ENCODE measurements at regions not wholly inside any gene's neighbourhood (a gene's known extent, or its start where the extent isn't known, plus 50 kb on each side); places are given as distances from the start of the nearest gene placed in this dataset.

GRCh38 chr18:37985126-37985525, 419.5 kb upstream of the CELF4 start:
- no peak for DNase-seq

GRCh38 chr18:37980556-37980955, 415.0 kb upstream of the CELF4 start:
- DNase-seq = no peak

GRCh38 chr18:37975446-37975845, 409.8 kb upstream of the CELF4 start:
- DNase-seq = no peak

DNA sequence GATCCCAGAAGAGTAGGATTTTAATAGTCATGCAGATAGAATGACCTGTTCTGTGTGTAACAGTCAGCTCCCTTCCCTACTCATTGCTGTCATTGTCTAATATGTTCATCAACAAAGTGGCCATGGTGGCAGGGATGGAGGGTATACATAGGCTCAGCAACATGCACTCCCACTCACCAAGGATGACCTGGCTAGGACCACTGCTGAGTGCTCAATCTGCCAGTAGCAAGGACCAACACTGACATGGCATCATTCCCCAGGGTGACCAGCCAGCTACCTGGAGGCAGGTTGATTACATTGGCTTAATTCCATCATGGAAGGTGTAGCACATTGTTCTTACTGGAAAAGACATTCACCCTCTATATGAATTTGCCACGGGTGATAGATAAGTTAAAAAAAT, 401.7 kb upstream of the CELF4 start:
- no peak for DNase-seq

DNA sequence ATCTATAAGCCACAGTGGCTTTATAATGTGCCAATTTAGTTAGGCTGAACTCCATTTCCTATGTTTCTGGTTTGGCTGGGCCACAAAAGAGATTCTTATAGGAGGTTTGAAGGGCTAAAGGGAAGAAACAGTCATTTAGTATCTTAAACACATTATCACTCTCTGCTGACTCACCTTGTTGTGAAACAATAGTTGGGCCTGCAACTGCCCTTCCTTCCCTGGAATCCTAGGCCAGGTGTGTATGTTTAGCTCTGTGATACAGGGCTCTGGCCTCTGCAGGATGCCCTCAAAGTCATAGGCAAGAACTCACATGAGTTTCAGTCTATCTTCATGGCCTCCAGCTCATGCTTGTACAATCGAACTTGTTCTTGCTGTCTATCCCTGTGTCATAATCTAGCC, 400.0 kb upstream of the CELF4 start:
- no peak for DNase-seq

DNA sequence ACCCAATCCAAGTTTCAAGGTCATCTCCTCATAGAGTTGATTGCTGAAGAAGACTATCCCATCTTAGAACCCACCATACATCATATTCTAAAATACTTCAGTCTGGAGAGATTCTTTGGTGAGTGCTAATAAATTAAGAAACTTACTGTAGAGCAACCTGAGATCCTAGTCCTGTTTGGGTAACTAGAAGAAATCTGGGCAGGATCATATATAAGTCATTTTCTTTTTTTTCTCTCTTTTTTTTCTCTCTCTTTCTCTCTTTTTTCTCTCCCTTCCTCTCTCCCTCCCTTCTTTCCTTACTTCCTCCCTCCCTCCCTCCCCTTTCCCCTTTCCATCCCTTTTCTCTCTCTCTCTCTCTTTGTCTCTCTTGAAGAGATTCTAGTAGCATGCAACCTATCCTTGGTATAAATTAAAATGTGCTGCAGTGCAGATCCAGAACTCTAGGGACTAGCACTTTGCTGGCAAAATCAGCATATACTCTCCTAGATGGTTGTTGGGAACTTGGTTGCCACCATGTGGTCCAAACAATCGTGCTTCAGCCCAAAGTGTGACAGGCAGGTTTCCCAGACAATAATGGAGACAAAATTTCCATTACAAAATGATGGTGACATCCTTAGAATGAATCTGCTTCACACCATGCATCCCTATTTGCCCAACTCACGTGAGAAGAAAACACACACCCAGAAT, 399.4 kb upstream of the CELF4 start:
- no peak for DNase-seq

- DNase-seq = no peak
Measured at GRCh38 chr18:37963837-37964236, 398.2 kb upstream of the CELF4 start.

DNA sequence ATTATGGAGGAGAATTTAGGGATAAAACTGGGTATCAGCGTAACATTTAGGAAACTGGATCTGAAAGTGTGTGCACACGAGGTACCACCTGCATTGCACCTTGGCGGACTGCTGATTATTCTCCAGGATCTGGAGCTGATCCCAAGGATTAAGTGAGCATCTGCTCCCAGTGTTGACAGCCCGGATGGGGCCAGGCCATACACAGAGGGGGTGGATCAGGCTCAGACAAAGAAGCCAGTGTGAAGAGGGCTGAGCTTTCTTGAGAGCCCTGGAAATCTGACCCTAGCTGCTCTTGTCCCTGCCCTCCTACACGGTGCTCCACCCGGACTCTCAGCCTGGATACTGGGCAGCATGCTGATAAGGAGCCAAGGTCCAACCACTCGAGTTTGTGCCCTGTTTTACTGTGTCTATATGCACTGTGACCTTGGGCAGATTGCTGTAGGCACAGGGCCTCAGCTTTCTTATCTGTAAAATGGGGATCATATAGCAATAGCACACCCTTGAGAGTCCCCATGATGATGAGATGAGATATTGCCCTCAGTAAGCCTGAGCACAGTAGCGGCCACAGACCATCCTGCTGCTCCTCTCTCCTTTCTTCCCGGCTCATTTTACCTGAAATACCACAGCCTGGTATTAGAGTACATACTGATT, 396.8 kb upstream of the CELF4 start:
- DNase-seq = no peak

GRCh38 chr18:37958499-37958898, 392.9 kb upstream of the CELF4 start:
- DNase-seq = no peak

- DNase-seq = no peak
Measured at GRCh38 chr18:37956902-37957301, 391.3 kb upstream of the CELF4 start.

GRCh38 chr18:37956020-37956419, 390.4 kb upstream of the CELF4 start:
- DNase-seq = no peak

DNA sequence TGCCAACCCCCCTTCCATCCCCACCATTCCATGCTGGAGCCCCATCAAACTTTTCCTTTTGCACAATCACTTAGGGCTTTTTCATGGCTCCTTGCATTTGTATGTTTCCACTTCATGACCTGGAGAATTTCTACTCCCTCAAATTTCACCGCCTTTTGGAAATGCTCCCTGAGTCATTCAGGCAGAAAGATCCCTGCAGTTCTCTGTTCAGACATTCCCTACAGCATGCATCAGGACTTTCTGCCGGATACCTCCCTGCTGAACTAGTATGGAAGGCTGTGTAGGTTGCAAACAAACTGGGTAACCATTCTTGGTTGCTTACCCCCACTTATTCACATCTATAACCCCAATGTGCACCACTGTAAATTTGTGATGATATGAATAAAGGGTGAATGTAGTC, 389.6 kb upstream of the CELF4 start:
- DNase-seq = no peak

- DNase-seq = no peak
Measured at GRCh38 chr18:37953876-37954275, 388.3 kb upstream of the CELF4 start.

- DNase-seq = no peak
Measured at GRCh38 chr18:37948471-37948870, 382.9 kb upstream of the CELF4 start.

DNA sequence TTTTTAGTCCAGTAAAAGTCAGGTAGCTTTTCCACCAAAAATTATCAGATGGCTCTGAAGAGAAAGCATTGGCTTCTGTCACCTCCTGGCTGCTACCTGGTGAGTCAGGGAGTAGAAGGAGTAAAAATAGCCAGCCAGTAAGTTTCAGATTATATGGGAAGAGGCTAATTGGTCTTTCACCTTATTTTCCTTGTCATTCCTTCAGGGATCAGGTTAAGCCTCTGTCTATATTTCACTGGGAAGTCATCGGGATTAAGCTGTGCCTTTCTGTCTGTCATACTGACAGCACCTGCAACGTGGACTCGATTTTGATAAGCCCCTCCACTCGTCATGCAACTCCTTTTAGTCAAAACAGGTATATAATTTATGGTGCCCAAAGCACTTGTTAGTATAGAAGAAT, 380.7 kb upstream of the CELF4 start:
- no peak for DNase-seq

DNA sequence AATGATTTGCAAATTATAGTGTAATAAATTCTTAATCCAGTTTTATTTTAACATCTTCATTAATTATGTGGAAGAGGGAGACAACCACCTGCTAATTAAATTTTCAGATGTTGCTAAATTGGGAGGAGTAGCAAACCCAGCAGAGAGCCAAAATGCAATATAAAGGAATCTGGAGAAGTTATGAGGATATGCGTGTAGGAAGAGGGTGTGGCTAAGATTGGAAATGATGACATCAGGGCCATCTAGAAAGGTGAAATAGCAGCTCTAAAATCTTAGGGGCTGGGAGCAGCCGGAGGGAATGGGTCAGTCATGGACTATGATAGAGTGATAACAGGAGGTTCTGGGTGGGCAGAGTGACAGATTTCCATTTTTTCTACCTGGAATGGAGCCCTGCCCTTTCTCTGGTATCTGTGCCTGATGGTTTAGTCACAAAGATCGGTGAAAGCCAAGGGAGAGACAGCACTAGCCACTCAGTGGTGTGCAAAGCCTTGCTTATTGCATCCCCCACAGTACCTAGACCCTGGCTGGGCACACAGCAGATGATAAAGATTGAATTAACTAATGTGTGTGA, 379.2 kb upstream of the CELF4 start:
- no peak for DNase-seq

GRCh38 chr18:37937287-37937686, 371.7 kb upstream of the CELF4 start:
- no peak for DNase-seq

DNA sequence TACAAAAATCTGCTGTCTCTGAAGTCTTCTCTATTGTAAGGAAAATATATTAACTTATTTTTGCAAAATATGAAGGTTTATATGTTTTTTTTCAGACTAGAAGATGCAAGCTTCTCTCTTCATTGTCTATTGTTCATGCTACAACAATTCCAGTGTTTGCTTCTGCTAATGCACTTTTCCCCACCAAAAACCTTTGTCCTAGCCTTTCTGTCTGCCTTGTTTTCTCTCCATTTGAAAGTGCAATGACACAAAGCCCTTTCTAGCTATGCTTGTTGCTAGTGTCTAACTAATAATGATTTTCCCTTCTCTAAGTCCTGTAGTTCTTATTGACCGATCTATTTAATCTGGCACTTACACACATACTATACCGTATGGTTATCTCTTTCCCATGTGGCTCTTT, 369.5 kb upstream of the CELF4 start:
- no peak for DNase-seq

- no peak for DNase-seq
Measured at GRCh38 chr18:37930640-37931039, 365.0 kb upstream of the CELF4 start.

- DNase-seq = no peak
Measured at GRCh38 chr18:37922162-37922561, 356.6 kb upstream of the CELF4 start.

DNA sequence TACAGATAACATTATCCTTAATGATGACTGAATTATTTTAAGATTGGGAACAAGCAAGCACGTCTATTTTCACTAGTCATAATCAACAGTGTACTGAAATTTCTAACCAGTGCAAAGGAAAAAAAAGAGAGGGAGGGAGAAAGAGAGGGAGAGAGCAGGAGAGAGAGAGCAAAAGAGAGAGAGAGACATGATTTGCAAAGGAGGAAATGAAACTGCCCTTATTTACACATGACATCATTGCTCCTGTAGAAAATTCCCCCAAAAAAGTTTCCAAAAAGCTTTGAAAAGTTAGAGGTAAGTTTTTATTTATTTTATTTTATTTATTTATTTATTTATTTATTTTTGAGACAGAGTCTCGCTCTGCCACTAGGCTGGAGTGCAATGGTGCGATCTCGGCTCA, 355.3 kb upstream of the CELF4 start:
- DNase-seq = no peak

- DNase-seq = no peak
Measured at GRCh38 chr18:37913051-37913450, 347.5 kb upstream of the CELF4 start.

DNA sequence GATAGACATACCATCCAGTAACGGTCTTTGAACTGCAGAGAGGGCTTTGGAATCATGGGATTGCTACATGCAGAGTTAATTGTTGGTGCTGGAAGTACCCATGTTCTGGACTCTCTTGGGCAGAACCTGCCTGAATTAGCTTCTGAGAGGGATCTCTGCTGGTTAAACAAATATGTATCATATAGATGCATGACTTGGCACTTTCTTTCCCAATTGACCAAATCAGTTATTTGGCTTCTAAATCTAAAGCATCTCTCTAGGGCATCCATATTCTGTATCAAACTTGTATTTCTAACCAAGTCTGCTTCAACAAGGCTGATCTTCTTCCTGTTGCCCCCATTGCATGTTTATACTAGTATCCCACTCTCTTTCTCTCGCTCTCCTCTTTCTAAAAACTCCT, 336.7 kb upstream of the CELF4 start:
- DNase-seq = no peak

DNA sequence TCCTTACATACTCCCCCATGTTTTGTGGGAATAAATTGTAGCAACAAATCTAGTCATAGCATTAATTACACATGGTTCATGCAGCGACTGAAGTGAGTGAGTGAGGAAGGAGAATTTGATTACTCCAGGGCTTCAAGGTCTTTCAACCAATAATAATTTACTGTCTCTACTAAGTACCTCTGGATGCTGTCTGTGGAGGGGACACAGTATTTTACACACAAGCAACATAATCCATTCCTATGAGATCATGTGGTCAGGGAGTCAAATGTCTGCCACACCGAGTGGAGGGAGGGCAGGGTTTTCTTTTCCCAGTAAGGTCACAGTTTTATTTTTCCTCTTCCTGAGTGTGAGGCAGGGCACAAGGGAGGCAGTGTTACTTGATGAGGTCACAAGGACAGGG, 334.7 kb upstream of the CELF4 start:
- no peak for DNase-seq

DNA sequence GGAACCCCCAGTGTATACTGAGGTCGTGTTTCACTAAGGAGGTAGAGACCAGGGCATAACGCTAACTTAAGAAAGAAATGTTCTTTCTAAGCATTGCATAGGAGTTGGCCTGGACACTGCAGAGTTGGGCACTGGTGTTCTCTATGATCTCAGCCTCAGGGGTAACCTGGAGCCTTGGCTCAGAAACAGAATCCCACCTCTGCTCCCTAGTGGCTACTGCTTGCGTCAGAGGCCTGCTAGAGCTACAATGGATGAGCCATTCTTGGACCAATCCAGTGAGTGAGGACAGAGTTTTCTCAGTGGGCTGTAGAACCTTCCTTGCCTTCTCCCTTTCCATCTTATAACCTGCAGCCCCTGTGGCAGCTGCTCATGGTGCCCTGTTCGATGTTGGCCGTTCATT, 324.4 kb upstream of the CELF4 start:
- DNase-seq = no peak

Measured in activated CD4-positive, alpha-beta T cell treated with anti-CD3 and anti-CD28 coated beads, Interleukin-2, amount 50 U/mL, for 48 hours (primary cell).